ENCODE measurements at regions not wholly inside any gene's neighbourhood (a gene's known extent, or its start where the extent isn't known, plus 50 kb on each side); places are given as distances from the start of the nearest gene placed in this dataset.

DNA sequence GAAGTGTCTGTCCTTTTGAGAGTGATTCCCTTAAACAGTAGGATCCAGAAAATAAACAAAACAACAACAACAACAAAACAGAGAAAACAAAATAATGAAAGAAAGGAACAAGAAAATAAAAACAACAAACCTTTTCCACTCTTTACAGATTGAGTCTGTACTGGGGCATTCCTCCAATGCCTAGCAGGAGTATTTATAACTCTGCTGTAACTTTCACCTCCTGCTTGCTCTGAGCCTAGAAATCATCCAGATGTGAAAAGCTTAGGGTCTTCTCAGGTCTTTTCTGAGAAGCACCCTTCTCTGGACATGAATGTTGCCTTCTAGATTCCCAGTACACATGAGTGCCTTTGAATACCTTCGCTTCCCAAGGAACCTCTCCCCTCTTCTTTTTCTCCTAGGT lies 1239.4 kb downstream of the CNTNAP5 start:
- no peaks in the 10 kb centered on the region for H3K4me1 Mint-ChIP-seq
- no peaks in the 10 kb centered on the region for H3K36me3 Mint-ChIP-seq (ENCODE audit: low read depth)
- H3K27me3 Mint-ChIP-seq (ENCODE audit: low read depth) = peaks cover 5% of the 10 kb centered on the region
- peaks cover 3% of the 10 kb centered on the region for H3K9me3 Mint-ChIP-seq
- no peak overlapping the region for H3K4me3 Mint-ChIP-seq
- no peak overlapping the region for H3K27ac Mint-ChIP-seq
- TF ChIP-seq, protein P1, sequence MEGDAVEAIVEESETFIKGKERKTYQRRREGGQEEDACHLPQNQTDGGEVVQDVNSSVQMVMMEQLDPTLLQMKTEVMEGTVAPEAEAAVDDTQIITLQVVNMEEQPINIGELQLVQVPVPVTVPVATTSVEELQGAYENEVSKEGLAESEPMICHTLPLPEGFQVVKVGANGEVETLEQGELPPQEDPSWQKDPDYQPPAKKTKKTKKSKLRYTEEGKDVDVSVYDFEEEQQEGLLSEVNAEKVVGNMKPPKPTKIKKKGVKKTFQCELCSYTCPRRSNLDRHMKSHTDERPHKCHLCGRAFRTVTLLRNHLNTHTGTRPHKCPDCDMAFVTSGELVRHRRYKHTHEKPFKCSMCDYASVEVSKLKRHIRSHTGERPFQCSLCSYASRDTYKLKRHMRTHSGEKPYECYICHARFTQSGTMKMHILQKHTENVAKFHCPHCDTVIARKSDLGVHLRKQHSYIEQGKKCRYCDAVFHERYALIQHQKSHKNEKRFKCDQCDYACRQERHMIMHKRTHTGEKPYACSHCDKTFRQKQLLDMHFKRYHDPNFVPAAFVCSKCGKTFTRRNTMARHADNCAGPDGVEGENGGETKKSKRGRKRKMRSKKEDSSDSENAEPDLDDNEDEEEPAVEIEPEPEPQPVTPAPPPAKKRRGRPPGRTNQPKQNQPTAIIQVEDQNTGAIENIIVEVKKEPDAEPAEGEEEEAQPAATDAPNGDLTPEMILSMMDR (IDR thresholded peaks at IDR 0.05; ENCODE audit: unreplicated experiment in 3 of 3) = no peak

DNA sequence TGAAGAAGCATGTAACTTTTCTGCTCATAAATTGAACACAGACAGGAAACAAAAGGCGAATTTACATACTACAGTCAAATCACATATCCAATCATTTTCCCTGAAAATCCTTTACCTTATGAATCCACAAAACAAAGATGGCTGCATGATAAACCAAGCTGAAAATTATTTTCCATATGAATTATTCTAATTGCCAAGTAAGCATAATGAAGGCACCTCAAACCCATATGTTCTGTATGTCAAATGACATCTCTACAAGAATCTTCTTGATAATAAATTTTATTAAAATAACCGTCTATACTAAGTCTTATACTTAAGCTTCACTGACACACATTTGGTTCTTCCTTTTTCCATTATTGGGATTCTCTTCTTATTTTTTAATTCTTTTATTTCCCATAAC lies 1242.6 kb downstream of the CNTNAP5 start:
- no peak overlapping the region for H3K27ac Mint-ChIP-seq
- TF ChIP-seq, protein P1 (IDR thresholded peaks at IDR 0.05; ENCODE audit: unreplicated experiment in 3 of 3) = no peak
- H3K27me3 Mint-ChIP-seq (ENCODE audit: low read depth) = no peaks in the 10 kb centered on the region
- peaks cover 4% of the 10 kb centered on the region for H3K4me1 Mint-ChIP-seq
- H3K4me3 Mint-ChIP-seq = no peak overlapping the region
- H3K36me3 Mint-ChIP-seq (ENCODE audit: low read depth) = no peaks in the 10 kb centered on the region
- no peaks in the 10 kb centered on the region for H3K9me3 Mint-ChIP-seq

DNA sequence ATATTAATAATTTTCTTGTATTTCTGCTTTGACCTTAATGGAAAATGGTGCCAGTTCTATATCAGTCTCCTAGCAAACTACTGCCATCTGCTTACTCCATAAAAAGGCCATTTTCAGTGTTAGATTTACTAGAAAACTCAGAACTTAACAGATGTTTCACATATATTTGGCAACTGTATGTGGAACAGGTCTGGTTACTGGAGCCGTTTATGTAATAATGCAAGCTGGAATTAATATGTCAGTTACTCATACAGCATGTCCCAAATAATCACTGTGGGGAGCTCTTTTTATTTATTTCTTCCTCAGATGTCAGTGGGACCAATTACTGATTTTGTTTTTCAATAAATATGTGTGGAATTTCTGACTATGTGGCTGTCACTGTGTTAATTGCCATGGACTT lies 1247.6 kb downstream of the CNTNAP5 start:
- H3K27ac Mint-ChIP-seq = no peak overlapping the region
- no peaks in the 10 kb centered on the region for H3K27me3 Mint-ChIP-seq (ENCODE audit: low read depth)
- peaks cover 4% of the 10 kb centered on the region for H3K4me1 Mint-ChIP-seq
- H3K9me3 Mint-ChIP-seq = no peaks in the 10 kb centered on the region
- H3K4me3 Mint-ChIP-seq = no peak overlapping the region
- TF ChIP-seq, protein P1 (IDR thresholded peaks at IDR 0.05; ENCODE audit: unreplicated experiment in 3 of 3) = no peak
- no peaks in the 10 kb centered on the region for H3K36me3 Mint-ChIP-seq (ENCODE audit: low read depth)

DNA sequence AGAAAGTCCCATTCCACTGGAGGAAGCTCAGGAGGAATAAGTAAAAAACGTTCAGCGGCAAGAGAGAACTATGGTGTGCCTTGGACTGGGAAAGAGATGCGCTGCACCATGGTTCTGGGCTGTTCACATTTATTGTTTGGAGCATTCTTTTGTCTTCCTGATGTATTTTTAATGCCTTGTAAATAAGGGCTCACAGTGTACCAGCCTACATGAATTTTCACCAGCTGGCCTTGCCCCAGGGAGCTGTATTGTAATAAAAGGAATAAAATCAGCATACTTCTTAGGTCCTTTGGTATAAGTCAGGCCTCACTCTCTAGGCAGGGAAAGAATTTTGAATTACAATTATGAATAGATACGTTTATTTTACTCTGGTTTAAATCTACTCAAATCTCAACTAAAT lies 1249.6 kb downstream of the CNTNAP5 start:
- H3K9me3 Mint-ChIP-seq = no peaks in the 10 kb centered on the region
- H3K4me3 Mint-ChIP-seq = no peak overlapping the region
- H3K27ac Mint-ChIP-seq = no peak overlapping the region
- H3K27me3 Mint-ChIP-seq (ENCODE audit: low read depth) = no peaks in the 10 kb centered on the region
- H3K36me3 Mint-ChIP-seq (ENCODE audit: low read depth) = no peaks in the 10 kb centered on the region
- TF ChIP-seq, protein P1 (IDR thresholded peaks at IDR 0.05; ENCODE audit: unreplicated experiment in 3 of 3) = no peak
- peaks cover 4% of the 10 kb centered on the region for H3K4me1 Mint-ChIP-seq

DNA sequence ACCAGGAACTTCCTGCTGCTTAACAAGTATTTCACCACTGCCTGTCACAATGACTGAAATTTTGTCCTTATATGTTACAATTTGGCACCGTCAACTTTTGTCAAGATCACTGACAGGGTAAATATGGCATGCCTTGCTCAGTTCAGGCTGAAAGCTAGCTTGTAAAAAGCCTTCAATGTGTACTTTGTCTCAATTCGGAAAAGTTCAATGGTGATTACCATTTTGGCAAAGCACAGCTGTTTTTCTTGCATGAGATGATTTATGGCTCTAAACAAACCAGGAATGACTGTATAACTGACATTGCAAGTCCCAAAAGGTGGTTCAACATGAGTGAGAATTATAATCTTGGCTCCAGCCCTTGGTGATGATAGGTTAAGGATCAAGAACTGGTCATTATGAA lies 1255.2 kb downstream of the CNTNAP5 start:
- TF ChIP-seq, protein P1 (IDR thresholded peaks at IDR 0.05; ENCODE audit: unreplicated experiment in 3 of 3) = no peak
- H3K27me3 Mint-ChIP-seq (ENCODE audit: low read depth) = no peaks in the 10 kb centered on the region
- H3K27ac Mint-ChIP-seq = no peak overlapping the region
- H3K4me3 Mint-ChIP-seq = no peak overlapping the region
- no peaks in the 10 kb centered on the region for H3K4me1 Mint-ChIP-seq
- no peaks in the 10 kb centered on the region for H3K9me3 Mint-ChIP-seq
- no peaks in the 10 kb centered on the region for H3K36me3 Mint-ChIP-seq (ENCODE audit: low read depth)

GRCh38 chr2:125281242-125281641 lies 1256.2 kb downstream of the CNTNAP5 start:
- TF ChIP-seq, protein P1 (IDR thresholded peaks at IDR 0.05; ENCODE audit: unreplicated experiment in 3 of 3) = no peak
- Mint-ChIP-seq H3K9me3 (no peaks in the 10 kb centered on the region), H3K36me3 (ENCODE audit: low read depth) (no peaks in the 10 kb centered on the region), H3K27ac (no peak overlapping the region), H3K4me3 (no peak overlapping the region), H3K27me3 (ENCODE audit: low read depth) (no peaks in the 10 kb centered on the region), H3K4me1 (no peaks in the 10 kb centered on the region)
